Left colon (tissue), 2 donors: ENCODE measurements at regions not wholly inside any gene's neighbourhood (a gene's known extent, or its start where the extent isn't known, plus 50 kb on each side); places are given as distances from the start of the nearest gene placed in this dataset.
"Not testable (repeated sequence)": the region's sequence is repeated elsewhere in the genome, so short reads cannot be mapped to it uniquely, and the experiment has no call there.

ENCODE experiments used
- ATAC-seq: fragments of 200-7000 bp; cut with Tn5 transposase; one replicate; pipeline ENCODE4 v1.9.1; 2020; ENCODE audit warnings: mild to moderate bottlenecking, moderate library complexity
- DNase-seq, 2 donors: peaks; one replicate each; pipeline ENCODE4 v3.0.0-alpha.2; 2020
- intact Hi-C, 2 donors: fragments of 100-400 bp; cut with DNase I in 1 of 2; cut with micrococcal nuclease in 1 of 2; formaldehyde crosslinking; loops; one replicate each; pipeline versions ENCODE4 v1.11.2 to v1.14.0; 2022; cut with DNase I, micrococcal nuclease
- donor health status: DM: no; HTN: no; CAD: no.
- donor health status: DM: yes; HTN: yes; CAD: no.

- DNase-seq: no peak
- intact Hi-C loops: no loop called here
- ATAC-seq: no peak
Observed at GRCh38 chr4:179151770-179152169, 1709.5 kb upstream of the AGA start.

GRCh38 chr4:179163147-179163546 lies 1720.9 kb upstream of the AGA start:
- intact Hi-C loops: no loop called here
- ATAC-seq: no peak
- DNase-seq: no peak

GRCh38 chr4:179164267-179164999 lies 1722.2 kb upstream of the AGA start:
- intact Hi-C loops: no loop called here
- no peak for ATAC-seq
- DNase-seq: no peak

GRCh38 chr4:179165000-179165738 lies 1722.9 kb upstream of the AGA start:
- intact Hi-C loops: no loop called here
- ATAC-seq (no peak), DNase-seq (no peak)

DNA sequence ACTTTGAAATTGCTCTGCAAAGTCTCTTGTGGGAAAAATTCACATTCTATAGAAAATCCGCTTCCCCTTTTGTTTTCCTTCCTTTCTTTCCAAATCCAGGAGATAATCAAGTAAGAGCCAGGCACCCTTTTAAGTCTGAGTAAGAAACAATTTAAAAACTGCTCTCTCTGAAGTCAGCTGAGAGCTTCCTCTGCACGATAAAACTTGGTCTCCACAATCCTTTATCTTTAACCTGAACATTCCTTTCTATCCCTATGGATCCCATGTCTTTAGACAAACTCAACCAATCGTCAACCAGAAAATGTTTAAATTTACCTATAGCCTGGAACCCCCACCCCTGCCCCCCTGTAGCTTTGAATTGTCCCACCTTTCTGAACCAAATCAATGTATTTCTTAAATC lies 1723.6 kb upstream of the AGA start:
- ATAC-seq (no peak), DNase-seq (no peak)
- intact Hi-C loops: no loop called here

GRCh38 chr4:179170308-179170707 lies 1728.1 kb upstream of the AGA start:
- intact Hi-C loops, ATAC-seq: not testable (repeated sequence)

DNA sequence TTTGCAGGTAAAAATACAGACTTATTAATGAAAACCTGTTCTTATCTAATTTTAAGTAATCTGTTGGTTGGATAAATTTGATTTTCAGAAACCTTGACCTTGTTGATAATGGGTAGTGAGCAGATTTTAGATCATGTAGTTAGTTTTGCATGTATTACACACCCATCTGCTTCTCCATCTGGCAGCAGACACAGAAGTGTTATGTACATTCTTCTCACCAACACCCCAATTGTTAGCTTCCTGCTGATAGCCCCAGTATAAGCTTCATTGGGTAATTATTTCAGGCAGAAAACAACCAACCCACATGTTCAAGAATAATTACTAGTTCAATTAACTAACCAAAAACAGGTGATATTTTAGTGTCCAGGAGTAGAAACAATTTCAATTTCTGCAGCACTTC lies 1740.5 kb upstream of the AGA start:
- DNase-seq: no peak
- intact Hi-C loops: no loop called here
- no peak for ATAC-seq

More at GRCh38 chr4:179170308-179170707, 1728.1 kb upstream of the AGA start:
- DNase-seq: not testable (repeated sequence)

DNA sequence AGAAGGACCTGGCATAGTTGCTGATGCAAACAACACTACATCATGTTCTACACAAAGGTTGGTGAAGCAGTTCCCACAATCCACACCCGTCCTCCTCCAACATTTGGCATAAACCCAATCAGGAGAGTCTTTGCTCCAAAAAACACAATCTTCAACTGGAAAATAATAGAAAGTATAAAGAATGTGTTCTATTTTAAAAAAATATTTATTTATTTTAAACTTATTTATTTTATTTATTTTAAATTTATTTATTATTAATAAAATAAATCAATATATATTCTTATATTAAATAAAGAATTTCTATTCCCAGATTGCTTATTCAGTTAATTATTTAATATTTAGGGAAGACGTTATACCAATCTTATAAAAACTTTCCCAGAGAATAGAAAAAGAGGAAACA lies 1753.7 kb upstream of the AGA start:
- no peak for DNase-seq
- intact Hi-C loops: no loop called here
- ATAC-seq: no peak

DNA sequence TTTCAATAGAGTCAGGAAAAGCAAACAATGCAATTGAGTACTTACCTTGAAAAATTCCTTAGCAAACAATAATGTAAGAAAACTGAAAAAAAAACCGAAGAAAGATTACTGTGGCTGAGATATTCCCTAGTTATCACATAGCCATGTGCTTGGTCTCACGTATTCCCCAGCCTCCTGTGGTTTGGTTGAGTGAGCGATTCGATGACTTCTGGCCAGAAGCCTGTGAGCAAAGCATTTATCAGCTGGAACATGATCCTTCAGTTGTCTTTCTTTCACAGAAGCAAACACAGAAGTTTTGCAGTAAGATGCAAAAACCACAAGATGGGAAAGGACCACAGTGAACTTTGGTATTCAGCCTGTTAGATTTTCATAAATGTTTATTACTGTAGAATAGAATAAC lies 1754.3 kb upstream of the AGA start:
- intact Hi-C loops: no loop called here
- DNase-seq (no peak), ATAC-seq (no peak)

- intact Hi-C loops: no loop called here
Observed at GRCh38 chr4:179200681-179201080, 1758.4 kb upstream of the AGA start.

DNA sequence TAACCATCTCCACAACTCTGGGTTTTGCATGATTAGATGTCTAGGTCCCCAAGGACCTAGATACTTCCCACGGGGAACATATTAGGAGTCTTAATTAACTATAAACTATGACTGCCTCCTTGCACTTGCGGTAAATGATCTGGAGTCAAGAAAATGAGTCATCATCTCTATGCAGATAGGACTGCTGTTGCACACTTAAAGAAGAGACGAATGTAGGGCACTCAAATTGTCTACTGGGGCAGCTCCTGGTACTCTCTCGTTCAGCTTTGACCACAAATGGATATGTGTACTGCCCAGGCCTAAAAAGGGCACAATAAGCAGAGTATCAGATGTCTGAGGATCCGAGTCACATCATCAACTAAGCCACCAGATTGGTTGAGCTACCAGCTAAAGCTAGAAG lies 1783.4 kb upstream of the AGA start:
- intact Hi-C loops: no loop called here
- ATAC-seq (no peak), DNase-seq (no peak)

More at GRCh38 chr4:179200681-179201080, 1758.4 kb upstream of the AGA start:
- DNase-seq: no peak
- no peak for ATAC-seq

DNA sequence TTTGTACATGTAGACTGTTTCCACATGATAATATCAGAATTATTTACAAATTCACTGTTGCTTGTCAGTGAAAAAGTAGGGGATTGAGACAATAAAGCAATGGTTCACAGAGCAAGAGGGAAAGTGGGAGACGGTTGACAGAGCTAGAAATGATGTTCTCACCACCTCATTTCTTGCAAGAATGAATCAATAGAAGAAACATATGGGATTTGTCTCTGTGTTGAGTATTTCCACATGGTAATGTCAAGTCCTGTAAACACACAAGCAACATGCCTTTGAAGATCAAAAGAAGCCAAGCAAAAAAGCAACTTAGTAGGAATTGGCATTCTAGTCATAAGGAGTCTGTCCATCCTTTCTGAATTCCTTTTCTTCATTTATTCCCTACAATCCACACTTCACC lies 1806.6 kb upstream of the AGA start:
- DNase-seq (no peak), ATAC-seq (no peak)
- intact Hi-C loops: no loop called here

DNA sequence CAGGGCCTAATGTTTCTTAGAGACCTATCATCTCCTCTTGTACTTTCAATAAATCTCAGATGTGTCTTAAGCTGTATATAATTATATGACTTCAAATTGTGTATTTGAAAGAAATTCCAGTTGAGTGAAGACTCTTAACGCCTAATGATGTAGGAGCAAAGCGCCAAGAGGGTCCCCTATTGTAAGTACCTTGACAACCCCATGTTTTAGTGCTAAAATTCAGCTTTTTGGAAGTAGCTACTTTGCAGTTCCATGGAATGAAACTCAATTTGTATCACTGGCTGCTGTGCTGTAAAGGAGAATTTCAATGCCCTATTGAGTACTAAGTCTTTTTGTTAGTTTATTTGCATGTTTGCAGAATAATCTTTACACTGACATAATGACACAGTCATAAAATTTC lies 1826.6 kb upstream of the AGA start:
- no peak for DNase-seq
- no peak for ATAC-seq
- intact Hi-C loops: no loop called here

DNA sequence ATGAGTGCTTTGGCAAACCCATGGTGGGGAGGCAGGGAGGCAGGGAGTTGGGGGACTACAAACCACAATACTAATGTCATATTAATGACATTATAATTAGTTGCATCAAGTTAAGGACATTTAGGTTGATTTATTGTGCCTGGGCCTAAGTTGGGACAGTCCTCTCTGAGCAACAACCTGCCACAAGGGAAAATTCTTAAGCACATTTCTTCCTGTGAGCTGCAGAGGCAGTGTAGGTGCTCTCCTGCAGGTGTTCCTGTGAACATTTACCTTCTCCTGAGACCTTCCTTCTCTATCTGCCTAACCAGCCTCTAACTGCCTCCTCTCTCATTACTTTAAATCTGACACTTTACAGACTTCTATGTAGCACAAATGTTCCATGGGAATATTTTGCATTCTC lies 1830.0 kb upstream of the AGA start:
- intact Hi-C loops: no loop called here
- no peak for ATAC-seq

DNA sequence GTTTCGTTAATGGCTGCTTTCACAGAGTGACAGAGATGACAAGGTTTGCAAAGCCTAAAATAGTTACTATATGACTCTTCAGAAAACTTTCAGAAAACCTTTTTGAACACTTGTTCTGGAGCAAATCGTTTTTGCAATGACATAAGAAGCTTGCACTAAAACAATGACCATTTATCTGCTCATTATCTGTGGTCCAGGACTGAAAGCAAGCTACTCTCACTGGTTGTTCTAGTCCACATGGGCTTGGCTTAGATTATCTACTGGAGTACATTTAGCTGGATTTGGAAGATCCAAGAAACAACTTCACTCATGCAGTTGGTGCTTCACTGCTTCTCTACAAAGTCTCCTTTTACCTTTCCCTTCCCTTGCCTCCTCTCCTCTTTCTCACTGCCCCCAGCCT lies 1836.4 kb upstream of the AGA start:
- no peak for ATAC-seq
- intact Hi-C loops: no loop called here
- no peak for DNase-seq

More for the DNA sequence above, 1830.0 kb upstream of the AGA start:
- no peak for DNase-seq

- DNase-seq: no peak
- intact Hi-C loops: no loop called here
- ATAC-seq: no peak
Observed at GRCh38 chr4:179285696-179286095, 1843.5 kb upstream of the AGA start.

DNA sequence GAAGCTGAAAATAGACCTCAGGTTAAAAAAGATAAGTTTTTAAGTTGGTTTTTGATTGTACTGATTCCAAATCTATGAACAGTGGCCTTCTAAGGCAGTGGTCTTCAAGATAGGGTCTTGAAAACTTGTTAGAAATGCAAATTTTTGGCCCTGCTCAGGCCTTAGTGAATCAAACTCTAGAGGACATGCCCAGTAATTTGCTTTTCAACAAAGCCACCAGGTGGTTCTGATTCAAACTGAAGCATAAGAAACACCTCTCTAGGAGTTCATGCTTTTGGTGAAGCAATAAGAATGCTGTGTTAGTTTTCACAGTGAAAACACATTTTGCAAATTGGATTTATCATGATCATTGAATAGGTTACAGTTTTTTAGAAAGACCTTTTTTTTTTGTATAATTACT lies 1849.4 kb upstream of the AGA start:
- intact Hi-C loops: no loop called here
- DNase-seq (no peak), ATAC-seq (no peak)

- no peak for ATAC-seq
- no peak for DNase-seq
- intact Hi-C loops: no loop called here
Observed at GRCh38 chr4:179292468-179292867, 1850.2 kb upstream of the AGA start.

GRCh38 chr4:179307297-179308136 lies 1865.3 kb upstream of the AGA start:
- intact Hi-C loops: no loop called here
- DNase-seq: peak in 1 of 2 donors; percentile 21
- ATAC-seq: no peak

DNA sequence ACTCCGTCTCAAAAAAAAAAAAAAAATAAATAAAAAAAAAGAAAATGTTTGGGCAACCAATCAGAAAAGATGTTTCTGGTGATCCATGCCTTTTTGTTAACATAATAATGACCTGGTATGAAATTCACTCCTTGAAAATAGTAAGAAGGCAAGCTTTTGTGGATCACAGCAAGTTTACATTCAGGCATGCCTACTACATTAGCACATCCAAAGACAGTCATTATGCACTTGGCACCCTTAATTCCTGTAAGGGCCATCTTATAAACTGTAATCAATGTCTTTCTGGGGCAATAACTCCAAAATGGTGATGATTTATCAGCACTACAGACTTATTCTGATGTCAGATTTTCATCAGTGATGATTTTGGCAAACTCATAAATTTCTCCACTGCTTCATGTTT lies 1871.6 kb upstream of the AGA start:
- ATAC-seq (no peak), DNase-seq (no peak)
- intact Hi-C loops: no loop called here
